ENCODE measurements at regions not wholly inside any gene's neighbourhood (a gene's known extent, or its start where the extent isn't known, plus 50 kb on each side); places are given as distances from the start of the nearest gene placed in this dataset.
A peak's percentile ranks its signal among the peaks of the same experiment; 100 is the strongest.

GRCh38 chr11:19433367-19433766, 192.6 kb upstream of the E2F8 start:
- H3K79me2 ChIP-seq (ENCODE audit: control insufficient read depth, insufficient read depth, low read length): no peaks in the 10 kb centered on the region
- H2AFZ ChIP-seq (ENCODE audit: control insufficient read depth, low read depth, low read length): no peak overlapping the region
- peak overlapping the region; percentile 85 for H3K27ac ChIP-seq (ENCODE audit: control insufficient read depth, insufficient read depth)
- RAD21 ChIA-PET (ENCODE audit: unreplicated experiment): interaction anchor here (0.9 to 1.9 kb wide), 7 partner anchors 8 to 108 kb away, joined by 3 to 9 read pairs (median 4); no protein-coding TSS in a partner anchor
- H4K20me1 ChIP-seq (ENCODE audit: control insufficient read depth, insufficient read depth): no peaks in the 10 kb centered on the region
- H3K4me2 ChIP-seq (ENCODE audit: control insufficient read depth, insufficient read depth): peak overlapping the region; percentile 82
- peak overlapping the region; percentile 55; the same call in 1 of the 2 replicates for H3K9ac ChIP-seq (ENCODE audit: control insufficient read depth, insufficient read depth, low read length)
- H3K9me3 ChIP-seq (replicated peaks; ENCODE audit: control insufficient read depth, insufficient read depth, low read length): no peaks in the 10 kb centered on the region
- H3K4me1 ChIP-seq (ENCODE audit: control insufficient read depth, insufficient read depth, low read length): peaks cover 66% of the 10 kb centered on the region
- CTCF ChIA-PET: interaction anchor here (0.6 to 1.5 kb wide), 3 partner anchors 64 to 107 kb away, joined by 3 to 5 read pairs (median 3); no protein-coding TSS in a partner anchor
- SMC1A ChIA-PET (ENCODE audit: uncharacterized antibody, unreplicated experiment): interaction anchor here (0.9 to 4.8 kb wide), 12 partner anchors 9 to 358 kb away, joined by 3 to 23 read pairs (median 4); no protein-coding TSS in a partner anchor
- ATAC-seq (peak; percentile 72), FAIRE-seq (peak; percentile 52), DNase-seq (ENCODE audit: low read depth, low spot score) (peak; percentile 80)
- WGBS (ENCODE audit: insufficient coverage, insufficient replicate concordance, low lambda C conversion rate, missing lambda C conversion rate): 0% methylated on average over 2 of the region's 2 CpGs
- no peaks in the 10 kb centered on the region for H3K36me3 ChIP-seq (ENCODE audit: control insufficient read depth in 2 of 2, insufficient read depth in 2 of 2, low read length in 1 of 2)
- BruUV-seq (replicated peaks): no TSS peak
- POLR2A ChIA-PET: interaction anchor here (0.8 to 2.9 kb wide), 3 partner anchors 8 to 24 kb away, joined by 3 to 7 read pairs (median 3); no protein-coding TSS in a partner anchor
- in situ Hi-C loops (cut with MboI): no loop called here
- H3K27me3 ChIP-seq (replicated peaks in 1 of 2; ENCODE audit: control insufficient read depth in 2 of 2, insufficient read depth in 2 of 2, low read length in 1 of 2): no peaks in the 10 kb centered on the region
- H3K4me3 ChIP-seq: peak overlapping the region; percentile 56
- intact Hi-C loops (cut with micrococcal nuclease; ENCODE audit: unreplicated experiment): loop anchor here (5.0 kb wide), 1 partner anchor 101 kb away; no protein-coding TSS in a partner anchor
- TF ChIP-seq CEBPZ (IDR thresholded peaks at IDR 0.05; ENCODE audit: low read depth, low read length) (no peak), SREBF2 (IDR thresholded peaks at IDR 0.05; ENCODE audit: low read length) (no peak), TCF7 (IDR thresholded peaks at IDR 0.05; ENCODE audit: borderline replicate concordance) (no peak), MAX (IDR thresholded peaks at IDR 0.05; ENCODE audit: low read depth, low read length) (no peak), HSF1 (IDR thresholded peaks at IDR 0.05; ENCODE audit: low read depth, low read length) (no peak), ZSCAN29 (IDR thresholded peaks at IDR 0.05) (no peak), POLR2AphosphoS2 (IDR thresholded peaks at IDR 0.05; ENCODE audit: low read depth, low read length) (no peak), BCL11A (IDR thresholded peaks at IDR 0.05; ENCODE audit: low read depth, low read length) (peak; percentile 59; the same call in 1 of the 2 replicates), NFYA (IDR thresholded peaks at IDR 0.05; ENCODE audit: borderline replicate concordance, low read depth, low read length) (no peak), MYC (IDR thresholded peaks at IDR 0.05; ENCODE audit: insufficient read depth, insufficient read length, insufficient replicate concordance, low read length, severe bottlenecking) (no peak), SRF (IDR thresholded peaks at IDR 0.05; ENCODE audit: low read depth in 2 of 2, low read length in 2 of 2) (no peak), RBBP5 (conservative IDR thresholded peaks at IDR 0.05) (no peak), FOXM1 (IDR thresholded peaks at IDR 0.05; ENCODE audit: low read depth, low read length) (no peak; the same call in 1 of the 2 replicates), ESRRA (IDR thresholded peaks at IDR 0.05; ENCODE audit: low read length) (no peak), ZZZ3 (IDR thresholded peaks at IDR 0.05; ENCODE audit: control insufficient read depth, insufficient read length, low read depth) (no peak), HDAC2 (IDR thresholded peaks at IDR 0.05) (no peak), TAF1 (IDR thresholded peaks at IDR 0.05; ENCODE audit: borderline replicate concordance, low read depth, low read length) (no peak), ZNF24 (IDR thresholded peaks at IDR 0.05) (no peak)

Data from GM12878 (cell line).